ENCODE measurements at regions not wholly inside any gene's neighbourhood (a gene's known extent, or its start where the extent isn't known, plus 50 kb on each side); places are given as distances from the start of the nearest gene placed in this dataset.

DNA sequence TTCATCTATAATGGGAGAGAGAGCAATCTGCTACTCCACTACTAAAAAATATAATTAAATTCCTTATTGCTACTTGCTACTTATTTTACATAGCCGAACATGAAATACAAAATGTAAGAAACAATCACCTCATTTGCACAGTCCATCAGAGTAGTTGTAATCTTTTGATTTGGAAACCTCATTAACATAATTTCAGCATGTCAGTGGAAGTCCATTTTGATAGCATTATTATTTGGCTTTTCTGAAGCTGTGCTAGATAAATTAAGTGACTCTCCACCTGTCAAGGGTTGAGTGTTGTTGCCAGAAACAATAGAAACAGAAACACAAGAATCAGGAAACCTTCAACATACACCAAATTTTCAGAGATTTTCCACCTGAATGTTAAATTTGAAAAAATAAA, 250.0 kb downstream of the RFPL4B start:
- TF ChIP-seq EZH2 (IDR thresholded peaks at IDR 0.05) (no peak), POLR2AphosphoS5 (IDR thresholded peaks at IDR 0.05; ENCODE audit: borderline replicate concordance, low read depth, low read length) (no peak)

Measured in SK-N-MC (cell line).